HG03442 (cell line): ENCODE measurements at regions not wholly inside any gene's neighbourhood (a gene's known extent, or its start where the extent isn't known, plus 50 kb on each side); places are given as distances from the start of the nearest gene placed in this dataset.
"Not testable (repeated sequence)": the region's sequence is repeated elsewhere in the genome, so short reads cannot be mapped to it uniquely, and the experiment has no call there.

ENCODE experiments used
- ATAC-seq: cut with Tn5 transposase; IDR thresholded peaks from one replicate; pipeline ENCODE4 v1.9.1; 2021; ENCODE audit warnings: mild to moderate bottlenecking, moderate library complexity; ENCODE audit not compliant: unreplicated experiment

DNA sequence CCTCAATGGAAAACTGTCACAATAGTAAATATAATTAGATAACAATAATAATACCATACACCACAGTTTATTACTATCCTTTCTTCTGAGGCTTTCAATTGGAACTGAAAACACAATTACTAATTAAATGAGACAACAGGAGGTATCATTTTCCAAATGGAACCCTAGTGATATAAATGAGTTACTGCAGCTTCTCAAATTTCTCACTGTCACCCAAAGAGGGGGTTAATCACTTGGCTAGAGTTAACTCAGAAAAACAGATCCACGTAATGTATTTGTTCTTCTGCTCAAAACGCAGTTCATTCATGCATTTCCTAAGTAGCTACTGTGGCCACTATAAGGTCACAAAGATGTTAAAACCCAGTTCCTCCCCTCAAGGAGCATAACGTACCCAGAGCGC is 120.9 kb upstream of the FOXN3 start:
- ATAC-seq: no peak

- no peak for ATAC-seq
Measured at GRCh38 chr14:89534902-89535685, 118.1 kb upstream of the FOXN3 start.

GRCh38 chr14:89533766-89534165 is 116.7 kb upstream of the FOXN3 start:
- no peak for ATAC-seq

- ATAC-seq: no peak
Measured at GRCh38 chr14:89533136-89533535, 116.1 kb upstream of the FOXN3 start.

- ATAC-seq: no peak
Measured at GRCh38 chr14:89531661-89532335, 114.8 kb upstream of the FOXN3 start.

GRCh38 chr14:89524990-89525667 is 108.1 kb upstream of the FOXN3 start:
- no peak for ATAC-seq

DNA sequence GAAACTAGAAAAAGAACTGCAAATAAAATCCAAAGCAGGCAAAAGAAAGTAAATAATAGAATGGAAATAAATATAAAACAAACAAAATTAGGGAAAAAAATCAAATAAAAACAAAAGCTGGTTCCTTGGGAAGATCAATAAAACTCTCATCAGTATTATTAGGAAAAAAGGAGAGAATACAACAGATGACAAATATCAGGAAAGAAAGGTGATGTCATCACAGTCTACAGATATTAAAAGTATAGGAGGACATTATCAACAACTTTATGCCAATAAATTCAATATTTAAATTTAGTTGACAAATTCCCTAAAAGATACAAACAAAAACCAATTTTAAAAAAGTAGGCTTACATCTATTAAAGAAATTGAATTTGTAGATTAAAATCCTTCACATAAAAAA is 107.4 kb upstream of the FOXN3 start:
- ATAC-seq: no peak

- ATAC-seq: no peak
Measured at GRCh38 chr14:89521988-89522387, 105.0 kb upstream of the FOXN3 start.

DNA sequence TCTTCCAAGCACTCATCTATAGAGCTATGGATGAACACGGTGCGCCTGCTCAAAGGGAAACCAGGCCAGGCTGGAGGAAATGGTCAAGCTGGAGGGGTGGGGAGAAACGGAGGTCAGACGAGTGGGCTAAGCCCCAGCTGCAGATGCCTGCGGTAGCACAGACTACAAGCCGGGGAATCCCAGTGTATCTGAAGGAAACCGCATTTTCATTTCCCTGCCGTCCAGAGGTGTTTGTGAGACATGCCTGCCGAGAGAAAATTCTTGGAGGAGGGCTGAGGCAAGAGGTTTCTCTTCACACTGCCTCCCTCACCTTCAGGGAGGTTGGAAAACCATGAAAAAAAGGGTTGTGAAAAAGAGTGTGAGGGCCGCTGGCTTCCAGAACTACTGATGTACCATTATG is 102.0 kb upstream of the FOXN3 start:
- no peak for ATAC-seq

- ATAC-seq: no peak
Measured at GRCh38 chr14:89516173-89516572, 99.1 kb upstream of the FOXN3 start.

DNA sequence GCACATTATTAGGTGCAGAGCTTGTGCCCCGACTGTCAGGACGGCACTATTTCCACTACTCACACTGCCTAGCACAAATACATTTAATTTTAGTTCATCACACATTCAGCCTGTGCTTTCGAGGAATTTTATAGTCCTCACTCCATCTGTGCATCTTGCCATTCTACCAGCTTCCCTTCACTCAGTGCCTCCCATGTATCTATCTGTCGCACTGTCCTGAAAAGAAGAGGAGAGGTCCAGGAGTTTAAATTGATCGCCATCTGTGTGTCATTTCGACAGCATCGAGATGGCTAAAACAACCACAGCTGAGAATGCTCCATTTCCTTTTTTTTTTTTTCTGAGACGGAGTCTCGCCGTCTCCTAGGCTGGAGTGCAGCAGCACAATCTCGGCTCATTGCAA is 97.6 kb upstream of the FOXN3 start:
- no peak for ATAC-seq

GRCh38 chr14:89509891-89510290 is 92.9 kb upstream of the FOXN3 start:
- no peak for ATAC-seq

DNA sequence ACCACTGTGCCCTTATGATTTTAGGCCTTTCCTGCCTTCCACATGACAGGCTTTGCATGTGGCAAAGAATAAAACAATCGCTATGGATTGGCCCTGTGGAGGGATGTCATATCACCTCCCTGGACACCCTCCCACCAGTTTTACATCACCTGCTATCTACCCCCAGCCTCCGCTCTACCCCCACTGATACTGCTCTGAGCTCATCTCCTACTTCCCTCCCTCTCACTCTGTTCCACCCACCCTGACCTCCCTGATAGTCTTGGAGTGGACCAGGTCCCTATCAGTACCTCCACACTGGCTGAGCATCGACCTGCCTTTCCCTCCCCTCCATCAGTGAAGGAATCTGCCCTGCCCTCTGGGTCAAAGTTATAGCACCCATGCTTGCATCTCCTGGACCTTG is 91.8 kb upstream of the FOXN3 start:
- no peak for ATAC-seq

DNA sequence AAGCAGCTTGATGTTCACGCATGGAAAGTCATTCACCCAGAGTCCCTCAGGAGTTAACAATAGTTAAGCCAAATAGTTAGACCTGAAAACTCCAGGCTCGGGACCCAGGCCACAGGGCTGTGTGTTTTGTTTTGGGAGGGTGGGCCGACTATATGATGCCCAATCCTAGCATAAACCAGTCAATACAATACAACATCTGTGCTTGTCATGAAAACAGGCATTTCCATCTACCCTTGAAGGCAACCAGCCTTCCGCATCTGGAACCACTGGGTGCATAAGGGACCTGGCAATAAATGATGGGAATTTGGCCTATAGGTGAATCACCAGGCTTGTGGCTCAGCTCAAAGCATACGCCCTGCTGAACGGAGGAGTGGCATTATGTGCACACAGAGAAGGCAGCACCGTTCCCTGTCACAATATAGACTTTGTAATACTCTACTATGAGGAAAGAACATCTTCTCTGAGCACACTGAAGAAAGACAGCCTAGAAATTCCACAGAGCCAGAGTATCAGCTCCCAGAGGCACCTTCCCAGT is 91.0 kb upstream of the FOXN3 start:
- no peak for ATAC-seq

DNA sequence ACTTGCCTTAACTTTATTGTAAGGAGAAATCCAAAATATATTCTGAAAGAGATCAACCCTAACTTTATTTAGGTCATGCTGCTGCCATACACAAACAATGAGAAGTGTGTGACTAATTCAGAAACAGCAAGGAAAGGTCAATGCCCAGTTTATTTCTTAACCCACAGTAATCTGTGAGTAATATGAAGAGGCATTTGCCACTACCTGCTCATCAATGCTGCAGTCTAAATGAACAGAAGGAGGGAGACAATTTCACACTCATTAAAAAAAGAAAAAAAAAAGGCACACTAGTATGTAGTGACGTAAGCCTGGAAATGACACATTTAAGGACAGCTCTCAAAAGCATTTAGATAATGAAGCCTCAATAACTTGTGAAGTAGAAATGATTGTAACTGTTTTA is 90.5 kb upstream of the FOXN3 start:
- ATAC-seq: peak; percentile 33

DNA sequence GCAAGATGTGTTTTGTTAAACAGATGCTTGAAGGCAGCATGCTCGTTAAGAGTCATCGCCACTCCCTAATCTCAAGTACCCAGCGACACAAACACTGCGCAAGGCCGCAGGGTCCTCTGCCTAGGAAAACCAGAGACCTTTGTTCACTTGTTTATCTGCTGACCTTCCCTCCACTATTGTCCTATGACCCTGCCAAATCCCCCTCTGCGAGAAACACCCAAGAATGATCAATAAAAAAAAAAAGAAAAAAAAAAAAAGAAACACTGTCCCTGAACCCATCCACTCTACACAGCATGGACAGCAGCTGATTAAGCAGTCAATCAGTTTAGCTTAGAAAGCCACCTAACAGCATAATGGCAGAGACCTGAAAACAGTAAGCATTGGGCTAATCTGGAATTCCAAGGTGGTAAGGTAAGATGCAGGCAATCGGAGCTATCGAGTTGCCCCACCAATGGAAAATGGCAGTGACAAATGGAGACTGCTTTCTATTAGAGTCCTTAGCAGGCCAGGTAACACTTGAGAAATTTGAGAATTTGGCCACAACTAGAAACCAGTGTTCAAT is 89.9 kb upstream of the FOXN3 start:
- not testable (repeated sequence) for ATAC-seq

- peak; percentile 74 for ATAC-seq
Measured at GRCh38 chr14:89504602-89505313, 87.7 kb upstream of the FOXN3 start.

DNA sequence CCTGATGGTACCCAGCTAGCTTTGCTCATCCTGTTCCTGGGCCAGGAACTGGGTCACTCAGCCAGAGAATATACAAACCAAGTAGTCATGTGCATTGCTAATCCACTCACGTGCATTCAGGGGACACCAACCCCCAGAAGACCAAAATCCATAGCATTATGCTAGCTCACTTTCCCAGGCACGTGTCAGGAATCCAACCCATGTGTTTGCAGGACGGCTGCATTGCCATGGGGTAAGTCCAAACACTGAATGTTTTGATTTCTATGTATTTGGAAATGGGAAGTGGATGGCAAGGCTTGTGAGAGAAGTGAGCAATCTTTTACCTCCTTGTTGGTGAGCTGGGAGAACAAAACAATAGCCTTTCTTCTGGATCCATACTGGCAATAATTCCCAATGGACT is 87.1 kb upstream of the FOXN3 start:
- no peak for ATAC-seq

DNA sequence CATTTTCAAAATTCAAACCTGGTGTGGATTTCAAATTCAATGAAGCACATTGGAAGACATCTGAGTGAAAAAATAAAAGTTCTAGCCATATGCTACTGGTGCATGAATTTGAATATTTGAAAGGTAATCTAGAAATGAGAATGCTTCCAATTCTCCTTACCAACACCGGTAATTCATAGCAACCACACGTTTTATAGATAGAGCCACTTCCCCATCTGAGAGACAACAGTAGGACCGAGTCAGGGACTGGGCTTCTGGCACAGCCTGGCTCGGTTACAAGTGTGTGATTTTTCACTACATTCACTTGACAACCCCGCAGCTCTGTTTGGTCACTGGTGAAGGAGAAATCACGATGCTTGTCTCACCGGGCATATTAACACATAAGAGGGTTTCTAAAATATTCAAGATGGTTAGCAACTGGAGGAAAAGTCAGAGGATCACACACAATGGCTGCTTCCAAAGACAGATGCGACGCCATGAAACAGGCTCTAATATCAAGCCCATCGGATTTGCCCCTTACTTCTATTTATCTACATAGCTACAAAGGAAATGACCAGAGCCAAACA is 86.5 kb upstream of the FOXN3 start:
- no peak for ATAC-seq

DNA sequence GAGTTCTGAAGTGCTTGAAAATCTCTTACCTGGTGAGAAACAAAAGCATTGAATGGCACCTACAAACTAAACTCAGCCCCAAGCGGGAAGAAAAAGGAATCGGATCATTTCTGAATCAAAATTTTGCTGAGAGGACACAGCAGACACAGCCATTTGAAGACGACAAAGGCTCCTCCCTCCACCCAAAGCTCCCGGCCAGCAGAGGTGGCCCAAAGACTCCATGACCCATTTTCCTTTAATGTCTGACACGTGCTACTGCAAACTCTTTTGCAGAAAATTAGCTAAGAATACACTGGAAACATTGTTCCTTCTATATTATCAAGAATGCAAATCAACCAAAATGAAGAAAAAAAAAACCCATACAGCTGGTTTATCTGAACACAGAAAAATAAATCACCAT is 85.9 kb upstream of the FOXN3 start:
- ATAC-seq: no peak
